ENCODE measurements at regions not wholly inside any gene's neighbourhood (a gene's known extent, or its start where the extent isn't known, plus 50 kb on each side); places are given as distances from the start of the nearest gene placed in this dataset.

GRCh38 chr18:60248336-60249330, 123.9 kb downstream of the MC4R start:
- Histone ChIP-seq H2BK5ac (ENCODE audit: low read depth, low read length) (no peak overlapping the region), H3K27me3 (replicated peaks in 1 of 4; ENCODE audit: control insufficient read depth in 3 of 4, extremely low read depth in 1 of 4, insufficient read depth in 3 of 4, low read length in 3 of 4) (no peaks in the 10 kb centered on the region), H3K18ac (ENCODE audit: extremely low read depth, low read length) (no peak overlapping the region), H3K79me2 (ENCODE audit: control insufficient read depth in 1 of 2, insufficient read depth in 2 of 2, low read length in 2 of 2) (no peaks in the 10 kb centered on the region), H3K4me1 (replicated peaks in 1 of 4; ENCODE audit: control insufficient read depth in 3 of 4, insufficient read depth in 4 of 4, low read length in 3 of 4) (no peaks in the 10 kb centered on the region), H2BK15ac (ENCODE audit: low read length) (no peak overlapping the region), H4K8ac (ENCODE audit: extremely low read depth, insufficient read depth, low read length) (no peak overlapping the region), H3K23ac (ENCODE audit: insufficient read length) (no peak overlapping the region), H2BK120ac (replicated peaks; ENCODE audit: low read depth, low read length) (no peak overlapping the region), H2AFZ (ENCODE audit: low read length) (no peak overlapping the region), H3K14ac (ENCODE audit: insufficient read length) (no peak overlapping the region), H3K36me3 (ENCODE audit: control insufficient read depth in 2 of 4, insufficient read depth in 4 of 4, low read length in 3 of 4) (no peaks in the 10 kb centered on the region), H4K20me1 (replicated peaks in 1 of 2; ENCODE audit: control insufficient read depth in 1 of 2, insufficient read depth in 2 of 2, low read length in 2 of 2) (no peaks in the 10 kb centered on the region), H3K27ac (ENCODE audit: low read depth, low read length) (no peak overlapping the region), H4K5ac (ENCODE audit: insufficient read length, low read depth, low read length) (no peak overlapping the region), H3K9me3 (ENCODE audit: insufficient read depth in 2 of 2, low read depth in 1 of 2, low read length in 1 of 2) (no peaks in the 10 kb centered on the region), H2BK12ac (ENCODE audit: low read depth, low read length) (no peak overlapping the region), H3K23me2 (ENCODE audit: low read depth, low read length) (no peaks in the 10 kb centered on the region; the same call in 1 of the 2 replicates), H3K4me2 (ENCODE audit: insufficient read depth in 1 of 2, low read depth in 2 of 2, low read length in 2 of 2) (no peak overlapping the region), H4K91ac (replicated peaks; ENCODE audit: insufficient read length, low read length) (no peak overlapping the region), H3K4me3 (ENCODE audit: extremely low read depth in 1 of 4, insufficient read depth in 2 of 4, low read depth in 3 of 4, low read length in 4 of 4) (no peak overlapping the region), H3K79me1 (ENCODE audit: low read depth, low read length) (no peaks in the 10 kb centered on the region), H2AK5ac (ENCODE audit: low read depth, low read length) (no peak overlapping the region), H3K4ac (replicated peaks; ENCODE audit: insufficient read length, low read depth, low read length) (no peak overlapping the region), H3K56ac (replicated peaks; ENCODE audit: insufficient read length, low read depth, low read length) (no peak overlapping the region), H2BK20ac (ENCODE audit: low read length) (no peak overlapping the region), H3K9ac (replicated peaks in 1 of 4; ENCODE audit: extremely low read depth in 1 of 4, low read depth in 3 of 4, low read length in 3 of 4) (no peak overlapping the region)
- WGBS, 2 experiments (ENCODE audit: extremely low coverage in 1 of 2, insufficient coverage in 1 of 2, insufficient read length in 1 of 2, insufficient replicate concordance in 2 of 2, low coverage in 1 of 2, low lambda C conversion rate in 2 of 2, missing lambda C conversion rate in 1 of 2) = 75% methylated on average over 2 of the region's 2 CpGs; no CpG with 5 or more reads in 1 of the 2 experiments
- FAIRE-seq = no peak
- ChIA-PET POLR2A (ENCODE audit: partially characterized antibody) (no interaction called here), CTCF (ENCODE audit: partially characterized antibody) (interaction anchor here (1.4 kb wide), 1 partner anchor 254 kb away, joined by 3 read pairs; no protein-coding TSS in a partner anchor)
- no peak for DNase-seq (ENCODE audit: low read depth in 1 of 2, low spot score in 2 of 2)

All from H1 (cell line).